ENCODE measurements at regions not wholly inside any gene's neighbourhood (a gene's known extent, or its start where the extent isn't known, plus 50 kb on each side); places are given as distances from the start of the nearest gene placed in this dataset.
"Not testable (repeated sequence)": the region's sequence is repeated elsewhere in the genome, so short reads cannot be mapped to it uniquely, and the experiment has no call there.

DNA sequence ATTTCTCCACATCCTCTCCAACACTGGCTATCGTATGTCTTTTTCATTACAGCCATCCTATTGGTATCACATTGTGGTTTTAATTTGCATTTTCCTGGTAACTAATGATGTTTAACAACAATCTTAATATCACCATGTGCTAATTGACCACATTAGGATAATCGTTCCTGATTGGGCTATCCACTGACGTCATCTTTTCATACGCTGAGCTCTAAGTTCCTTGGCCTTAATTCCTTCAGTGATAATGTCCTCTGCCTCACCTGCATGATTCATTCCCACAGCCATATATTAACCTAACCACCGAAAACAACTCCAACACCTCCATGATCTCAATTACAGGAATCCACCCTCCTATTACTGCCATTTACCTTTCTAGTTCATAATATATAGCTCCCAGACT lies 547.9 kb upstream of the BRINP1 start:
- DNase-seq (ENCODE audit: low spot score), result no peak

DNA sequence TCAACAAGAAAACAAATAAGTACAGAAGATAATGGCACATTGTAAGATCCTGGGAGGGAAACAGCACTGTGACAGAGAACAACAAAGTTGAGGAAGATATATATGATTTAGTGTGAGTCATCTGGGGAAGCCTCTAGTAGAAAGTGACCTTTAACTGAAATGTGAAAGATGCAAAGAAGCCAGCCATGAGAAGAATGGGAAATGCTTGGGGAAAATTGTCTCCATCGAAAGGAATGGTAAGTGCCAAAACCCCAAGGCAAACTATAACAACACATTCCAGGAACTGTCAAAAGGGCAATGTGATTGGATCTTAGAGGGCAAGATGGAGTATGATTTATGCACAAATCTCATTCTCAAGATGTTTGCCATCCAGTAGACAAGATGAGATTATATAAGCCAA lies 537.8 kb upstream of the BRINP1 start:
- DNase-seq (ENCODE audit: low spot score), result no peak

DNA sequence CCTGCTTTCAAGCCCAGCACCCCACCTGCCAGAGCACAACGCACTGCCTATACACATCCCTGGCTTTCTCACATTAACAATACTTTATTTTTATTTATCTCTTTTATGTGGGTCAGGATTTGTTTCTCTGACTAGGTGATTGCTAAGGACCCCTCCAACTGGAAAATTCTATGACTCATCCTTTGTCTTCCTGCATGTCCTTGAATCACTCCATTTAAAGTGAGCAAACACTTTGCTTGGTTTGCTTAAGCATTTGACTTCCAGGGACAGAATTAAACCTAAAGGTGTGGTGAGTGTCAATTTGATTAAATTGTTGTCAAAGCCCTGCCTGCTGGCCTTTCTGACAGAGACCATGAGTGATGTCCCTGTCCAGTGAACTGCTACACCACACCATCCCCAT lies 536.5 kb upstream of the BRINP1 start:
- DNase-seq (ENCODE audit: low spot score), result no peak

DNA sequence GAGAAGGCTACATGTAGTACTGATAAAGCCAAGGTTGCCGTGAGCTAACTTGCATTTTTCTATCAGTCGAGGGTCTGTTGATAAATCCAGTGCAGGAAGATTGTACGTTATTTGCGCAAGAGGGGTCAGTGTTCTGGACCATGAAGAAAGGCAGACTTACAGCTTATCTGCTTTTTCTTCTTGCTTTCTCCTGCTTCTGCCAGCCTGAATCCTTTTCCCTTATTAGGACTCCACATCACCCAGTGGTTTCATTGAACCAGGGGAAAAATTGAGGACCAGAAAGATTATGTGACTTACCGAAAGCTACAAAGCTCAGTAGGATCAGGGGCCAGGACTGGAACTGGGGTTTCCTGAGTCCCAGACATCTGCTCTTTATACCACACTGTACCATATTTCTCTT lies 534.6 kb upstream of the BRINP1 start:
- no peak for DNase-seq (ENCODE audit: low spot score)

DNA sequence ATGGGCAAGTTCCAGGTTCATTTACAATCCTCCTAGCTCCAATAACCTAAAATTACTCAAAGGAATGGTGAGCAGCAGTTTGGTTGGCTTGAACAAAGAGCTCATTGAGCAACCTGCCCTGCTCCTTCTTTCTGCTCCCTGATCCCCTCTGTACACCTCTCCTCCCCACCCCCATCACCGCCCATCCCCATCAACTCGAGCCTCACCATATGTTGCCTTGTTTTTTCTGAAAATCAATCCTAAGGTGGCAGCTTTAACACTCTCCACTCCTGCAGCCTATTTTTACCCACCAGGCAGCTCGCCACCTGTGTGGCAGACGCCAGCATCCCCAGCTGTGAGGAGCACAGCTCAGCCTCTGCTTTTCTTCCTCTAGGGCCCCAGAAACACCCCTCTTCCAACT lies 533.4 kb upstream of the BRINP1 start:
- no peak for DNase-seq (ENCODE audit: low spot score)

DNA sequence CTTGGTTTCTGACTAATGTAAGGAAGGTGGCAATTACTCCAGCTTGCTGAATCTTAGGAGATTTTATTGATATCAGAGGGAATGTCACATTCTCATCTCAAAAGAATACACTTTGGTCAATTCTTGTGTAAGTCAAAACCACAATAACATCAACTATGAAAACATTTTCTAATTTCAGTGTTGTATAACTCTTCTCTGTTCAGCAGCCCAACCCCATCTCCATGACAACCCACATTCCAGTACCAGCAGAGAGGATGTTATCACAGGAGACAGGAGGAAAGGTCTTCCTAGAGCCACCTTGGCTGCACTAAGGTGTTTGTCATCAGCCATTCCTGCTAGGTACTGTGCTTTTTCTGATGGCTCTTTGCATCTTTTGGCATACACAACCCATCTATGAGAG lies 529.1 kb upstream of the BRINP1 start:
- DNase-seq (ENCODE audit: low spot score), result no peak

DNA sequence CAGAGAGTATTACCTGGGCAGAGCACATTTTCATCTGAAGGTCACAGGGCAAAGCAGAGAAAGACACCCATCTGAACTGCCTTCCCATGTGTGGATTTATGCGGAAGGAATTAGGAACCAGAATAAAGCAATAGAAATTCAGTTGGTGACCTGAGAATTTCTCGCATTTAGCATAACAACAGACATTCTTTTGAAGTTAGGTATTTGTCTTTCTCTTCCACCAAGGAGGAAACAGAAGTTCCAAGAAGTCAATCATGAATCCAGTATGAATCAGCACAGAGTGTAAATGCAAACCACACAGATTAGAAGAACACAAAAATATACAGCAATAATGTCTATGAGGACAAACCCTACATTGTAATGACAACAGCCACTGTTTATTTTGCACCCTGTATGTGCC lies 515.2 kb upstream of the BRINP1 start:
- DNase-seq (ENCODE audit: low spot score), result no peak

DNA sequence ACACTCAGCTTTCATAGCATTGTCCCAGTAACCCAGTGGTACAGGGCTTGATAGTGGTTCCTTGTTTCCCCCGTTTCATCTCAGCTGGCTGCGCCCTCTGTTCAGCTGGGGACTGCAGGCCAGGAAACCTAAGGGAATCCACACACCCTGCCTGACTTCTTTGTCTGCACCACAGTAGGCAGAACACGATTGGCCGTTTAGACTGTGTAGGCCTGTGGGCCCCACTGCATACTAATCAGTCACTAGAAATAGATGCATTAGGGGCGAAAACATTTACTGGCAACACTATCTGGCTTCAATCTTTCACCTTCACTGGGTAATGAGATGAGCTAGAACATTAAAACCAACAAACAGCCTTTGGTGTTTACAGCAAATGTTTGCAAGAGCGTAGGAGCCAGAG lies 512.7 kb upstream of the BRINP1 start:
- DNase-seq (ENCODE audit: low spot score), result no peak

DNA sequence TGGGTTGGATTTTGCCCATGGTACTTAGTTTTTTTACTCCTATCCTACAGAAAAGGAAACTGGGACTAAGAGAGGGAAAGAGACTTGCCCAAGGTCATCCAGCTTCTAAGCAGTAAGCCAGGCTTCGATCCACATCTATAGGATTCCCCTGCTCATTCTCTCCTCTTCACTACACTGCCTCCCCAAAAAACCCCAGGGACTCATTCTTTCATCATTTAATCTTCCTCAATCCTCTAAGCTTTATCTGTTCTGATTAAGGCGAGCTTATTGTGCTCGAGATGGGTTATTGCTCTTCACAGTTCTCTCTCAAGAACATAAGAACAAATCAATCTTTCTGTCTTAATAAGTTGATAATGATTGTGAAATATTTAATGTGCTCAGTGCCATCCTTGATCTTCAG lies 511.1 kb upstream of the BRINP1 start:
- no peak for DNase-seq (ENCODE audit: low spot score)

DNA sequence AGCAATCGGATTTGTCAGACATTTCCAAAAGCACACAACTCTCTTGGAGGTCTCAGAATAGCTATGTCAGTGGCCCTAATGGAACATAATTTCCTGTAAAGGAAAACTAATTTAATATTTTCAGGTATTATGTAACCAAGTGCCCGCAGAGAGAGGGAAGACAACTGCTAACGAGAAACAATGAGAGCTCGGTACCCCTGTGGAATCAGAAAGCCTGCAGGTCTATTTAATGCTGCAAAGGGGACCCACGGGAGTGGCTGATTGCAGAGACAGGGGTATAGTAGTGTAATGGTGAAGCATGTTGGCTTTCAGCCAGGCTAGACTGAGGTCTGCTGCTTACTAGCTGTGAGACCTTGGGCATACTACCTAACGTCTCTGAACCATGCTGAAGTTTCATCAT lies 508.1 kb upstream of the BRINP1 start:
- DNase-seq (ENCODE audit: low spot score), result no peak

DNA sequence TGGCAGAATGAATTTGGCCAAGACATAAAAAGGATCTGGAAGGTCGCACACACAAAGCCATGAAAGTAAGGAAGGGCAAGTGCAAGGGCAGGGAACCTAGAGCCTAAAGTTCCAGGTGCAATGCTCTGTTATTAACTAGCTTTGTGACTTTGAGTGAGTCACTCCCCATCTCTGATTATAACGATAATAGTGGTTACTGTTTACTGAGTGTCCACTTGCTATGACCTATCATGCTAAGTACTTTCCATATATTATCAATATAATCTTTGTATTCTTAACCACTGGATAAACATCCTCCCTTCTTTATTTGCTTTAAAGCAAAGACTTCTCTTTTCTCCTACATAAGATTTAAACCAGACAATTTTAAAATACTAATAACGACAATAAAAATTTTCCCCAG lies 504.6 kb upstream of the BRINP1 start:
- DNase-seq (ENCODE audit: low spot score), result no peak

DNA sequence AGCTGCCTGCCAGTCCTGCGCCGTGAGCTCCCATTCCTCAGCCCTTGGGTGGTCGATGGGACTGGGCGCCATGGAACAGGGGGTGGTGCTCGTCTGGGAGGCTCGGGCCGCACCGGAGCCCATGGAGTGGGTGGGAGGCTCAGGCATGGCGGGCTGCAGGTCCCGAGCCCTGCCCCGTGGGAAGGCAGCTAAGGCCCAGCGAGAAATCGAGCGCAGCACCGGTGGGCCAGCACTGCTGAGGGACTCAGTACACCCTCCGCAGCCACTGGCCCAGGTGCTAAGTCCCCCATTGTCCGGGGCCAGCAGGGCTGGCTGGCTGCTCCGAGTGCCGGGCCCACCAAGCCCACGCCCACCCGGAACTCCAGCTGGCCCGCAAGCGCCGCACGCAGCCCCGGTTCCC lies 501.0 kb upstream of the BRINP1 start:
- not testable (repeated sequence) for DNase-seq (ENCODE audit: low spot score)

DNA sequence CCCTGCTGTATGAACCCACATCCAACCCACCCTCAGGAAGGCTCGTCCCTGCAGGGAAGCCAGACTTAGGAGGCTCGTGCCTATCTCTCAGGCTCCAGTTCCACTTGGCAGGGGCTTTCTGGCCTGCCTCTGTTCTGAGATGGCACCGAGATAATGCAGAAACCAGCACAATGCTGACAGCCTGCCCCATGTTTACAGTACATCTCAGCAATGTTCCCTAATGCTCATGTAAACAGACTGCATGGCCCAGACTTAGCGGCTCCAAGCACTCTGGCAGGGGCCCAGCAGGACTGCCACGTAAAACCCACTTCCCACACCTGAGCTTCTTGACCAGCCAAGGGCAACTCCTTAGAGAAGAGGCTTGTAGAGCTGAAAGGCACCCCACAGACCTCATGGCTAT lies 499.5 kb upstream of the BRINP1 start:
- no peak for DNase-seq (ENCODE audit: low spot score)

DNA sequence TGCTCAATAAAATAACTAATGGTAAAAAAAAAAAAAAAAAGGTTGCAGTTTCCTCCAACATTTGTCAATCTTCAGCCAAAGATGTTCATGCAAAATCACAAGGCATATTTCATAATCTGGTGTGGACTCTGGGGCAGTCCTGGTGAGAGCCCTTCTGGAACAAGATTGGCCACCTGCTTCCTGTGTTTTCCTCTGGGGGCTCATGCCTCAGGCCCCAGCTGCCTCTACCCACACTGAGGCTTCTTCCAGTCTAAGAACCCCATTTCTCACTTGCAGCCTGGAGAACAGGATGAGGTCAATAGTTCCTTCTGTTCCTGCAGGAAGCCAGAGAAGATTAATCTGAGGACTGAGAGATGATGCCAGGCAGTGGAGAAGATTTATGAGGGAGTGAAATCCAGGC lies 492.6 kb upstream of the BRINP1 start:
- DNase-seq (ENCODE audit: low spot score), result no peak

DNA sequence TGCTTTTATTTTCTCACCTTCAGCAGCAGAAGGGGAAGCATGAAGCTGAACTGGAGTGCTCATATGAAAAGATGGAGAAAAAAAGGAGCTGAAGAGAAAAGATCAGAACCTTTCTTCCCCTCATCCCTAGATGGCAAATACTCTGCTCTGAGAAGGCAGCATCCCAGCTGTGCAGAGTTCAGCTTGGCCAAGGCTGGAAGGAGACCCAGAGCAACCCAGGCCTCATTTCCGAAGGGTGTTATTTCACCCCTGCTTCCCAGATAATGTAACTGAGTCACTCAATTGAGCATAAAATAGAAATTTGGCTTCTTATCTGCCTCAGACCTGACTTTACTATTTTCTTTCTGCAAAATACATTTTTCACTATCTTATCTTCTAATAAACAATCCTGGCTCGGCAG lies 489.9 kb upstream of the BRINP1 start:
- no peak for DNase-seq (ENCODE audit: low spot score)

DNA sequence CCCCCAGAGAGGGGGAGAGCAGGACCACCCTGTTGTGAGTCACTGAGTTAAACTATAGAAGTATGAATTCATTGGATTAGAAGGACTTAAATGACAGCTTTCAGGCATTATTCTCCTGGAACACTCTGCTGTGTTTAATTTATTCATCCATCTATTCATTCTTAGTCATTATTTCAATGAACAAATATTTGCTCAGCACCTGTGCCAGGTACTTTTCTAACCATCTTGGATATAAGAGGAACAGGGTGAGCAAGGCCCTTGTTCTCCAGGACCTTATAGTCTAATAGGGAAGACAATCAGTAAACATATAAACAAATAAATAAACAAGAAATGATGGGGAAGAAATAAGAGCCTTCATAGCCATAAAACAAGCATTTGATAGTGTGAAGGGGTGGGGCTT lies 483.9 kb upstream of the BRINP1 start:
- no peak for DNase-seq (ENCODE audit: low spot score)

DNA sequence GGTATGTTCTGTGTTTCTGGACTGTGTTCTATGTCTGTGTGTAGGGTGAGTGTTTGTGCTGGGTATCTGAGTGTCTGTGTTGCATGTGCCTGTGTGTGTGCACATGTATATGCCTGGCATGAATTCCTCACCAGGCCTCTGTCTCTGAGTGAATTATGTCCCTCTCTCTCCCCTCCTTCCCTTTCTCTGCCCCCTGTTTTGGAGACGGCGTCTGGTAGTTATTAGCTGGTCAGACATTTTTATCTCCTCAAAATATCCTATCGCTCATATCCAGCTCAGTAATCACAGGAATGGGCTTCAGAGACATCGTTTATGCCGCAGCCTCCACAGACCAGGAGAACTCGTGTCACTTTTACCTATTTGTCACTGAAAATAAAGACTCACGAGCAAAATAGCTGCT lies 483.2 kb upstream of the BRINP1 start:
- no peak for DNase-seq (ENCODE audit: low spot score)

DNA sequence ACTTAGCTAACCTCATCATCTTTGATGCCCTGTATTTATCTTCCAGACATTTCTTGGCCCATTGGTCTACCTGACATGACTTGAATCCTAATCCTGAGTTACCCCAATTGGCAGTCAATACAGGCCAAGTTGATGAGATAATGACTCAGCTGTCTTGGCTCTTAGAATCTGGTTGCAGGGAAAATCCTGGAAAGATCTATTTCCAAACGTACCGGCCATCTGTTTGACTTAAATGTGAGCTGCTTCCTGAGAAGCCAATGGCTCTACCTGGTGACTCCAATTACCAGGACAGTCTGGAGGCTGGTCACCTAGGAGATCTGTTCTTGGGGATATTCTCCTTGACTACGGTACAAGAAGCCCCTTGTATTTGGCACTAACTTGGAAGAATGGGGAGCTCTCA lies 475.2 kb upstream of the BRINP1 start:
- no peak for DNase-seq (ENCODE audit: low spot score)

DNA sequence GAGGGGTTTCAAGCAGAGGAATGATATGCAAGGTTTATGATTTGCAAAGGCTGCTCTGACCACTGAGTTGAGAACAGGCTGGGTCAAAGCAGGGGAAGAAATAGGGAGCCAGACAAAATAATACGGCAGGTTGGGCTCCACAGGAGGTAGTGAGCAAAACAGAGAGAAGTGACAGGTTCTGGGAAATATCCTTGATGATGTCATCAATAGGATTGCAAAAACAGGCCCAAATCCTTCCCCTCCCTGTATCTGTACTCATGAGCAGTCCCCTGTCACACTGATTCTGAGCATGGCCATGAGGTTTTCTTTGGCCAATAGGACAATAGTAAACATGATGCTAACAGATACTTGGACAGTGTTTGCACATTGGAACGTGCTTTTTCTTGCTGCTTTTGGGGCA lies 471.8 kb upstream of the BRINP1 start:
- DNase-seq (ENCODE audit: low spot score), result no peak

DNA sequence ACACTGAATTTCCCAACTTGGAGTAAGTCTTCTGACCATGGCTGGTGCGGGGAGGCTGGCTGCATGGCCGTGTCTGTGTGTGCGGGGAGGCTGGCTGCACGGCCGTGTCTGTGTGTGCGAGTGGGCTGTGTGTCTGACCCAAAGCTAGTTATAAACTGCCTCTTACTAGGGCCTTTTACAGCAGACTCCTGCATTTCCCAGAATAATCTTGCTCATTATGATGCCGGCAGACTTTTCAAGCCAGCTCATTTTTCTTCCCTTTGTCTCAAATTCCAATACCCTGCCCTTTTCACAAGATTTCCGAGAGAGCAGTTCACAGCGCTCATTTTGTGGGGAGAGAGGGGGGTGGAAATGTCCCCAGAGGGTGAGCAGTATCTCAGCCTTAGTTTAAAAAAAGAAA lies 470.7 kb upstream of the BRINP1 start:
- no peak for DNase-seq (ENCODE audit: low spot score)

DNA sequence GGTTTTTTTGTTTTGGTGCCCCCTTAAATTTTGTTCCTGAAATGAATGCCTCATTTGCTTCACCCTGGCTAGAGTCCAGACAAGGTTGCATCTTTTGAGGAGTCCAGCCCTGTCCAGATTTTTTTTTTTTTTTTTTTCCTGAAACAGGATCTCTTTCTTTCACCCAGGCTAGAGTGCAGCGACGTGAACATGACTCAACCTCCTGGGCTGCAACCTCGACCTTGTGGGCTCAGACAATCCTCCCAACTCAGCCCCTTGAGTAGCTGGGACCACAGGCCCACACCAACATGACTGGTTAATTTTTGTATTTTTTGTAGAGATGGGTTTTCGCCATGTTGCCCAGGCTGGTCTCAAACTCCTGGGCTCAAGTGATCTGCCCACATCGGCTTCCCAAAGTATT lies 469.0 kb upstream of the BRINP1 start:
- DNase-seq (ENCODE audit: low spot score), result no peak

DNA sequence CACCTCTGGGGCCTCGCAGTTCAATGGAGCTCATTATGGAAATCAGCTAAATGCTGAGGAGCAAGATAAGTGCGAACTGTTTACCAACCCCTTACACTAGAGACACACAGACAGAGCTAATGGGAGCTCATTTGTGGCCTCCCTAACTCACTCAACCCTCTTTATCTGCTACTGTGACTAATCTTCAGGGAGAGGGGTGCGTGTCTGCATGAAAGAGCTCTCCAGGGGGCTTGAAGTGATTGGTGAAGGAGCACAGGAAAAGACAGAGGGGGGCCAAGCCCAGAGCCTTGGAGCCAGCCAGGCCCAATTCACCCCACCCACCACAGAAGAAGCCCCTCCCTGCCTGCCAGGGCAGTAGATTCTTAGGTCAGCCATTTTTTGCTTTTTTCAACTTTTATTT lies 466.8 kb upstream of the BRINP1 start:
- no peak for DNase-seq (ENCODE audit: low spot score)

DNA sequence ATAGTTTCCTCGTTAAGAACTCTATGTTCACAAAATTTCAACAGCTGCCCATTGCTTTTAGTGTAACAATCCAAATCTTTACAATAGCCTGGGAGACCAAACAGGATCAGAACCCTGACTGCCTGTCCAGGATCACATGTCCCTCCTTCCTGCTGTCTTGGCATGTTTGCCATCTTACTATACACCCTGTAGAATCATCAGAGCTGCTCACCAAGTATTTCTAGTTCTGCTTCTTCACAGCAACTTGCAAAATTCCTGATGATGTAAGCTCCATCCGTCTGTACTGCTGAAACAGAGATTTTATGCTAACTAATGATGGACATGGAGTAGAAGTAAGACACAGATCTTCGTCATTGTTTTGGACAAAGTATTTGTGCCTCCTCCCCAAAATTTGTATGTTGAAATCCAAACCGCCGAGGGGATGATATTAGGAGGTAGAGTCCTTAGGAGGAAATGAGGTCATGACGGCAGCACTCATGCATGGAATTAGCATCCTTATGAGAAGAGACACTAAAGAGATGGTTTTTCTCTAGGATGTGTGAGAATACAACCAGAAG lies 464.9 kb upstream of the BRINP1 start:
- no peak for DNase-seq (ENCODE audit: low spot score)

DNA sequence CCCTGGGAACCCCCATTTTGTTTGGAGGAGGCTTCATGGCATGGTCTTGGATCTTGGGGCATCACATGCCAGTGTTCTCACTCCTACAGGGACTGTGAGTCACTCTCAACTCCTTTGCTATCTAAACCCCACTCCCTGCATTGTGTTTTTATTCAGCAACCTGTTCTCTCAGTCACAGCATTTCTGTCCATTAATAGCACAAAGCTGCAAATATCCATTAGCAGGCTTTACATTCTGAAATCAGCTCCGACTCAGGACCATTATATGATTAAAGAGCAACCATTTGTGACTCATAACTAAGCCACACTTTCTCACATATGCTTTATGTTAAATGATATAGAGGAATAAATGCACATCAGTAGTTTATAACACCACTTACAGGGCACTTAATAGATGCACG lies 462.1 kb upstream of the BRINP1 start:
- DNase-seq (ENCODE audit: low spot score), result no peak

DNA sequence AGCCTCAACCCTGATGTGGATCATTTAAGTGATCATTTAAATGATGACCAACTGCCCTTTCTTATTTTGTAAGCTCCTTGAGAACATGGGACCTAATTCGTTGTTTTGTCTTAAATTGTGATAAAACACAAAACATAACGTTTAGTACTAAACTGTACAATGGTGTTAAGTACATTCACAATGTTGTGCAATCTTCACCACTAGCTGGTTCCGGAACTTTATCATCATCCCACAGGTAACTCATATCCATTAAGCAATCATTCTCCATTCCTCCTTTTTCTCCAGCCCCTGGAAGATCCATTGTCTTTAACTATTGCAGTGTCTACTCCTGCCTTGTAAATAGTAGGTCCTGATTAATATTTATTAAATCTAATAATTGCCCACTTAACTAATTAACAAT lies 460.5 kb upstream of the BRINP1 start:
- no peak for DNase-seq (ENCODE audit: low spot score)
